ENCODE measurements at regions not wholly inside any gene's neighbourhood (a gene's known extent, or its start where the extent isn't known, plus 50 kb on each side); places are given as distances from the start of the nearest gene placed in this dataset.

- TF ChIP-seq ZFP30 (CRISPR knock-in tag; IDR thresholded peaks at IDR 0.05) (no peak), TOX (CRISPR knock-in tag; IDR thresholded peaks at IDR 0.05; ENCODE audit: borderline replicate concordance) (no peak), ESRRG (CRISPR knock-in tag; IDR thresholded peaks at IDR 0.05) (no peak), PATZ1 (CRISPR knock-in tag; IDR thresholded peaks at IDR 0.05; ENCODE audit: borderline replicate concordance) (no peak), ZNF8 (CRISPR knock-in tag; IDR thresholded peaks at IDR 0.05) (no peak)
Measured at GRCh38 chr5:67809589-67809988, 406.0 kb upstream of the PIK3R1 start.

All from SK-N-SH treated with all-trans-retinoic acid at 6 μM for 48 hours (cell line).